Thyroid gland (tissue), 4 donors: ENCODE measurements at regions not wholly inside any gene's neighbourhood (a gene's known extent, or its start where the extent isn't known, plus 50 kb on each side); places are given as distances from the start of the nearest gene placed in this dataset.

Experiments used
- DNase-seq, 2 donors: peaks; one replicate each; pipeline ENCODE4 v3.0.0-alpha.2; 2019
- H3K27ac ChIP-seq, 3 donors: fragments of 200-600 bp; sonication (generic); 1 replicate in 2 of 3; 2 replicates in 1 of 3; pipeline ENCODE4 v1.5.1; 2016 to 2019; ENCODE audit warnings: mild to moderate bottlenecking in 1 of 3, moderate library complexity in 1 of 3
- H3K27me3 ChIP-seq: fragments of 200-600 bp; sonication (generic); one replicate; pipeline ENCODE4 v1.5.1; 2019
- H3K36me3 ChIP-seq, 2 donors: fragments of 200-600 bp; sonication (generic); one replicate each; pipeline ENCODE4 v1.5.1; 2016 to 2019
- H3K4me1 ChIP-seq, 2 donors: fragments of 200-600 bp; sonication (generic); one replicate each; pipeline ENCODE4 v1.5.1; 2017 to 2019
- H3K4me3 ChIP-seq, 3 donors: fragments of 200-600 bp; sonication (generic); replicated peaks in 1 of 3; 1 replicate in 2 of 3; 2 replicates in 1 of 3; pipeline ENCODE4 v1.5.1; 2016; ENCODE audit warnings: mild to moderate bottlenecking in 1 of 3
- H3K9me3 ChIP-seq: fragments of 200-600 bp; sonication (generic); one replicate; pipeline ENCODE4 v1.5.1; 2017
- POLR2A ChIP-seq, 2 donors: fragments of 450-650 bp; IDR thresholded peaks; one replicate each; pipeline ENCODE4 v1.6.1; 2017; ENCODE audit warnings: antibody characterized with exemption in 2 of 2, mild to moderate bottlenecking in 2 of 2, moderate library complexity in 1 of 2
- WGBS, 2 donors: methylation state at CpG; one replicate each; pipeline ENCODE4 v1.1.5; 2017; 5-methylcytosine and 5-hydroxymethylcytosine counted together
- intact Hi-C: fragments of 100-400 bp; cut with DNase I; formaldehyde crosslinking; loops from one replicate; pipeline ENCODE4 v1.15.1; 2023
- TF ChIP-seq, protein P1 (sequence below), 6 experiments: fragments of 200-600 bp in 3 of 6; fragments of 450-650 bp in 3 of 6; sonication (generic) in 3 of 6; IDR thresholded peaks; one replicate each; pipeline ENCODE4 v1.5.1; 2016 to 2019; ENCODE audit warnings: antibody characterized with exemption in 6 of 6, mild to moderate bottlenecking in 2 of 6, inconsistent platforms in 1 of 6, moderate library complexity in 1 of 6

DNA sequence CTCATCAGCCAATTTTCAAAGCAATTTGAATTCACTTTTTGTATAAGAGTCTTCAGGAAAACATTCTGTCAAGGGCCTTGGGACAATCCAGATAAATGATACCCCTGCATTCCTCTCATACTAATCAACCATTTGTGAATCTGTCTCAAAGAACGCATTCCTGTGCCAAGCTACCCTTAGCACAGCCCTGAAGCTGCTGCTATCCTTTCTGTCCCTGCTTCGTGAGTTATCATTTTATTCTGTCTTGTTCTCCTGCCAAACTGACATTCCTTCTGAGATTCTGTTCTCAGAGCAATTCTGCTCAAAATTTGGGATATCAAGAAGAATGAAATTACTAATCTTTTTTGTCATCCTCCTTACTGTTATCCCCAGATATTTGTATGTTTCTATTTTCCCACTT, 213.9 kb upstream of the STXBP5 start:
- intact Hi-C loops: no loop called here
- no peaks in the 10 kb centered on the region for H3K36me3 ChIP-seq
- no peak overlapping the region for H3K27ac ChIP-seq
- 45 to 55% methylated on average over 2 of the region's 2 CpGs for WGBS, 2 donors
- H3K4me3 ChIP-seq: no peak overlapping the region
- H3K9me3 ChIP-seq: no peaks in the 10 kb centered on the region
- no peak for DNase-seq
- TF ChIP-seq, protein P1, sequence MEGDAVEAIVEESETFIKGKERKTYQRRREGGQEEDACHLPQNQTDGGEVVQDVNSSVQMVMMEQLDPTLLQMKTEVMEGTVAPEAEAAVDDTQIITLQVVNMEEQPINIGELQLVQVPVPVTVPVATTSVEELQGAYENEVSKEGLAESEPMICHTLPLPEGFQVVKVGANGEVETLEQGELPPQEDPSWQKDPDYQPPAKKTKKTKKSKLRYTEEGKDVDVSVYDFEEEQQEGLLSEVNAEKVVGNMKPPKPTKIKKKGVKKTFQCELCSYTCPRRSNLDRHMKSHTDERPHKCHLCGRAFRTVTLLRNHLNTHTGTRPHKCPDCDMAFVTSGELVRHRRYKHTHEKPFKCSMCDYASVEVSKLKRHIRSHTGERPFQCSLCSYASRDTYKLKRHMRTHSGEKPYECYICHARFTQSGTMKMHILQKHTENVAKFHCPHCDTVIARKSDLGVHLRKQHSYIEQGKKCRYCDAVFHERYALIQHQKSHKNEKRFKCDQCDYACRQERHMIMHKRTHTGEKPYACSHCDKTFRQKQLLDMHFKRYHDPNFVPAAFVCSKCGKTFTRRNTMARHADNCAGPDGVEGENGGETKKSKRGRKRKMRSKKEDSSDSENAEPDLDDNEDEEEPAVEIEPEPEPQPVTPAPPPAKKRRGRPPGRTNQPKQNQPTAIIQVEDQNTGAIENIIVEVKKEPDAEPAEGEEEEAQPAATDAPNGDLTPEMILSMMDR (IDR thresholded peaks at IDR 0.05): no peak
- no peak for TF ChIP-seq POLR2A (IDR thresholded peaks at IDR 0.05)
- no peaks in the 10 kb centered on the region for H3K27me3 ChIP-seq
- no peaks in the 10 kb centered on the region for H3K4me1 ChIP-seq

DNA sequence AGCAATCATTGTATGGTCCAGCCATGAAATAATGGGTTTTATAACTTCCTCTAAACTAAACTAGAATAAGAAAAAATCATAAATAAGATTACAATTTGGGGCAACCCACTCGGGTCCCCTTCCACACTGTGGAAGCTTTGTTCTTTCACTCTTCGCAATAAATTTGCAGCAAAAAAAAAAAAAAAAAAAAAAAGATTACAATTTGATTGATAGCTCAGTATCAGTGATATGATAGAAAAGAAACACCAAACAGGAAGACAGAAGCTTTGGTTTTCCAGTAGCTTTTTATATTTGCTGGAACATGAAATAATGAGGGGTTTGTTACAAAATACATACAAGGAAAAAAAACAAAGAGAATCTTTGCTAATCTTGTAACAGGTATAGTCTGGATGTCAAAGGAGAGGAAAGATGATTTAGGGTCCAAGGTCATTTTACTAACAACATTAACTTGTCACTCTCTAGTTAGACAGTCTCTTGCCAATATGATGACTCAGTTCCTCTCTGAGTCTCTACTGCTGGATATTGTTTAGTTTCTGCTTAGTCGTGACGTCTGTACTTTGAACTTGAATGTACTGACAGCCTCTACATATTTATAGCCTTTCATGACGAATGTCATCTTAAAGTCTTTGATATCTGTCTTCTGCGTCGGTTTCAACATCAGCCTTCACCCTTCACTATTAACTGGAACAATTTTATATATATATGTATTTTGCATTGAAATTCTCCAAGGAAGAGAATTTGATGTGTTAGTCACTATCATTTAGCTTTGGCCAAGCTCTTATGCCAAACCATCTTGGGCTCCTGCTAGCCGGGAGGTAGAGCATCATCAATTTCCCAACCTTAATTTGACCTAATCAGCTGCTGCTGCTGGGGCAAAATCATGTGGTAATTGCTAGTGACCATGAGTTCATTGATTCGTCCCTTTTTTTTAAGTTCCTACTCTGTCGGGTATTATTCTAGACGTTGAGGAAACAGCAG, 213.1 kb upstream of the STXBP5 start:
- Histone ChIP-seq H3K27ac (no peak overlapping the region), H3K9me3 (no peaks in the 10 kb centered on the region), H3K27me3 (no peaks in the 10 kb centered on the region), H3K4me1 (no peaks in the 10 kb centered on the region), H3K36me3 (no peaks in the 10 kb centered on the region), H3K4me3 (no peak overlapping the region)
- intact Hi-C loops: no loop called here
- DNase-seq: no peak
- WGBS, 2 donors: 85 to 88% methylated on average over 11 of the region's 11 CpGs
- TF ChIP-seq, protein P1 (IDR thresholded peaks at IDR 0.05): no peak
- no peak for TF ChIP-seq POLR2A (IDR thresholded peaks at IDR 0.05)

DNA sequence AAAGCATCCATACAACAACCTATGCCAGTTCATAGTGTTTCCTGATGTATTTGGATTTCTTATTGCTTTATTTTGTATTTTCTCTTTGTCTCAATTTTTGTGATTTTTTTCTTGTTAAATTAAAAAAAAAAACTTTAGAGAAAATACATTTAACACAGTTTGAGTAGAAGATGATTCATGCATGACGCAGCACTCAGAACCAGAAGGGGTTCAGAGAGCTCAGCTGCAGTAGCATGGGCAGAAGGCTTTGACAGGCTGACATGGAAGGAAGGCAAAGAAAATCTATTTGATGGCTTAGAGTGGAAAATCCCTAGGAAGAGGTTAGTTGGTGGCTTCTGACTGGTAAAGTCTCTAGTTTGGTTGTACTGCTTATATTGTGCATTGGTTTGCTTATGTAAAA, 207.2 kb upstream of the STXBP5 start:
- H3K9me3 ChIP-seq: no peaks in the 10 kb centered on the region
- 97 to 99% methylated on average over 1 of the region's 1 CpG for WGBS, 2 donors
- H3K27me3 ChIP-seq: no peaks in the 10 kb centered on the region
- TF ChIP-seq POLR2A (IDR thresholded peaks at IDR 0.05): no peak
- TF ChIP-seq, protein P1 (IDR thresholded peaks at IDR 0.05): no peak
- no peak overlapping the region for H3K27ac ChIP-seq
- intact Hi-C loops: no loop called here
- H3K4me1 ChIP-seq: no peaks in the 10 kb centered on the region
- DNase-seq: no peak
- no peak overlapping the region for H3K4me3 ChIP-seq
- no peaks in the 10 kb centered on the region for H3K36me3 ChIP-seq

DNA sequence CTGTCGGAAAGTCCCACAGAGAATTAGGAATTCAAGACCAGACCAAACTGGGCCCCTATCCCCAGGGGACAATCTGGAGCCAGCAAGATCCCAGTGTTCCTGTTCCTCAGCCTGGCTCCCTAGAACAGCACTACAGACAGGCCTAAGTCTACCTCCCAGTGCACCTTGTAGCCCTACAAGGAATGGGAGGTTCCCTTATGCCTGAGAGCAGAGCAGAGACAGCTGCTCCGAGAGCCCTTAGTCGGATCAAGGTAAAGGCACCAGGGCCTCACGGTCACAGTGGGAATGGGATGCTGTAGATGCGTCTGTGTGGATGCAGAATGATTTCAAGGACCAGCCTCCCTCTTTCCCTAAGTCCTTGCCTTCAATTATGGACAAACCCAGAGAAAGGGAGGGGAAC, 204.5 kb upstream of the STXBP5 start:
- TF ChIP-seq, protein P1 (IDR thresholded peaks at IDR 0.05): no peak
- TF ChIP-seq POLR2A (IDR thresholded peaks at IDR 0.05): no peak
- Histone ChIP-seq H3K4me1 (no peaks in the 10 kb centered on the region), H3K9me3 (no peaks in the 10 kb centered on the region), H3K36me3 (no peaks in the 10 kb centered on the region), H3K27ac (no peak overlapping the region), H3K4me3 (no peak overlapping the region), H3K27me3 (no peaks in the 10 kb centered on the region)
- WGBS, 2 donors: 92 to 97% methylated on average over 5 of the region's 5 CpGs
- DNase-seq: no peak
- intact Hi-C loops: no loop called here
